ENCODE measurements at regions not wholly inside any gene's neighbourhood (a gene's known extent, or its start where the extent isn't known, plus 50 kb on each side); places are given as distances from the start of the nearest gene placed in this dataset.

GRCh38 chr1:204771358-204771757 is 85.8 kb upstream of the LRRN2 start:
- no peak for TF ChIP-seq CTCF (IDR thresholded peaks at IDR 0.05 in 2 of 3, conservative IDR thresholded peaks at IDR 0.05 in 1 of 3; ENCODE audit: insufficient read depth in 2 of 3, low read depth in 1 of 3, low read length in 3 of 3)
- no peak for TF ChIP-seq STAT5B (CRISPR knock-in tag; IDR thresholded peaks at IDR 0.05)
- no peak for TF ChIP-seq POLR2A (conservative IDR thresholded peaks at IDR 0.05)
- no peak for TF ChIP-seq ATF3 (IDR thresholded peaks at IDR 0.05)
- TF ChIP-seq ATF3 (CRISPR knock-in tag; conservative IDR thresholded peaks at IDR 0.05) = no peak
- no peak for TF ChIP-seq EGR1 (conservative IDR thresholded peaks at IDR 0.05)
- no peak for TF ChIP-seq EHMT2 (IDR thresholded peaks at IDR 0.05)
- no peak for TF ChIP-seq SRSF1 (IDR thresholded peaks at IDR 0.05; ENCODE audit: low read depth, low read length)
- no peak for TF ChIP-seq NR4A1 (CRISPR knock-in tag; IDR thresholded peaks at IDR 0.05)
- no peak for TF ChIP-seq NR4A1 (tag; IDR thresholded peaks at IDR 0.05)
